ENCODE measurements at regions not wholly inside any gene's neighbourhood (a gene's known extent, or its start where the extent isn't known, plus 50 kb on each side); places are given as distances from the start of the nearest gene placed in this dataset.

DNA sequence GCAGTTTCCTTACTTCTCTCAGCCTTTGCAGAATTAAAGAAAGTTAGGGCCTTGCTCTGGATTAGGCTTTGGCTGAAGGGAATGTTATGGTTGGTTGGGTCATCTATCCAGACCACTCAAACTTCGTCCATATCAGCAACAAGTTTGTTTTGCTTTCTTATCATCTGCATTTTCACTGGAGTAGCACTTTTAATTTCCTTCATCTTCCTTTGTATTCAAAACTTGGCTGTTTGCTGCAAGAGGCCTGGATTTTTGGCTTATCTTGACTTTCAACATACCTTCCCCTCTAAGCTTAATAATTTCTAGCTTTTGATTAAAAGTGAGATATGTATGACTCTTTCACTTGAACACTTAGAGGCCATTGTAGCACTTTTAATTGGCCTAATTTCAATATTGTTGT lies 126.7 kb upstream of the CENPE start:
- H3K27me3 ChIP-seq (ENCODE audit: control insufficient read depth in 4 of 4, insufficient read depth in 4 of 4, low read length in 3 of 4) = no peaks in the 10 kb centered on the region
- H3K9me3 ChIP-seq (ENCODE audit: control insufficient read depth in 4 of 4, low read length in 3 of 4) = no peaks in the 10 kb centered on the region
- 33% methylated on average over 1 of the region's 1 CpG for WGBS
- H3K4me3 ChIP-seq (ENCODE audit: low read depth in 1 of 3, low read length in 3 of 3) = no peak overlapping the region
- no peak for DNase-seq (ENCODE audit: low spot score)
- no peaks in the 10 kb centered on the region for H3K36me3 ChIP-seq (ENCODE audit: control insufficient read depth in 4 of 4, insufficient read depth in 3 of 4, low read depth in 1 of 4, low read length in 3 of 4)
- no peak overlapping the region for H3K9ac ChIP-seq (ENCODE audit: low read depth in 1 of 2, low read length in 2 of 2)
- no peak overlapping the region for H3K27ac ChIP-seq (ENCODE audit: low read depth in 1 of 2, low read length in 2 of 2)
- TF ChIP-seq JUND (IDR thresholded peaks at IDR 0.05) (no peak), GABPA (IDR thresholded peaks at IDR 0.05 in 1 of 2, conservative IDR thresholded peaks at IDR 0.05 in 1 of 2) (no peak), HNF4G (IDR thresholded peaks at IDR 0.05) (no peak), FOXA1 (IDR thresholded peaks at IDR 0.05) (no peak), EGR1 (IDR thresholded peaks at IDR 0.05; ENCODE audit: low read depth in 2 of 2) (no peak), TAF1 (conservative IDR thresholded peaks at IDR 0.05) (no peak), FOXA2 (IDR thresholded peaks at IDR 0.05) (no peak), SP1 (IDR thresholded peaks at IDR 0.05) (no peak)
- TF ChIP-seq, protein P1, sequence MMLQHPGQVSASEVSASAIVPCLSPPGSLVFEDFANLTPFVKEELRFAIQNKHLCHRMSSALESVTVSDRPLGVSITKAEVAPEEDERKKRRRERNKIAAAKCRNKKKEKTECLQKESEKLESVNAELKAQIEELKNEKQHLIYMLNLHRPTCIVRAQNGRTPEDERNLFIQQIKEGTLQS (IDR thresholded peaks at IDR 0.05) = no peak
- H3K4me1 ChIP-seq (ENCODE audit: control insufficient read depth in 4 of 4, insufficient read depth in 4 of 4, low read length in 3 of 4) = no peaks in the 10 kb centered on the region

DNA sequence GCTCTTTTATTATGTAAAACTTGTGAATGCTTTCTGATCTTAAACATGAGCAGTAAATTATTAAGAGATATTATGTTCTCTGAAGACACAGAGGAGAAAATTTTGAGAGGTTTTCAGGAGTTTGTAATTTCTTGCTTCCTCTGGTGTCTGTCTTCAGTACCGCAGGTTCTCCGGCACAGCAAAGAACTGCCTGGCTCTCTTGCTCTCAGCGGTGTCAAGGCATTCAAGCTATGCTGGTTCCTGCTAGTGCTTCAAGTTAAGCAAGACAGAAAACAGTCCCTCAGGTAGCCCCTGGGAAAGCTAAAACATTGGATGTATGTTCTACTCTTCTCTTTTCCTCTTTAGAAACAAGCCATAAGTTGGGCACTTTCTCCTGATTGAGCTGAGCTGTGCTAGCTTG lies 120.2 kb upstream of the CENPE start:
- Histone ChIP-seq H3K9me3 (ENCODE audit: control insufficient read depth in 4 of 4, low read length in 3 of 4) (peaks cover 0 to 10% (median 6%) of the 10 kb centered on the region in 4 donors), H3K27me3 (ENCODE audit: control insufficient read depth in 4 of 4, insufficient read depth in 4 of 4, low read length in 3 of 4) (no peaks in the 10 kb centered on the region), H3K36me3 (ENCODE audit: control insufficient read depth in 4 of 4, insufficient read depth in 3 of 4, low read depth in 1 of 4, low read length in 3 of 4) (no peaks in the 10 kb centered on the region), H3K27ac (ENCODE audit: low read depth in 1 of 2, low read length in 2 of 2) (no peak overlapping the region), H3K9ac (ENCODE audit: low read depth in 1 of 2, low read length in 2 of 2) (no peak overlapping the region), H3K4me1 (ENCODE audit: control insufficient read depth in 4 of 4, insufficient read depth in 4 of 4, low read length in 3 of 4) (no peaks in the 10 kb centered on the region), H3K4me3 (ENCODE audit: low read depth in 1 of 3, low read length in 3 of 3) (no peak overlapping the region)
- TF ChIP-seq TAF1 (conservative IDR thresholded peaks at IDR 0.05) (no peak), HNF4A (conservative IDR thresholded peaks at IDR 0.05) (no peak), YY1 (IDR thresholded peaks at IDR 0.05) (no peak), HNF4G (IDR thresholded peaks at IDR 0.05) (no peak), RAD21 (IDR thresholded peaks at IDR 0.05) (no peak), JUND (IDR thresholded peaks at IDR 0.05) (no peak), EGR1 (IDR thresholded peaks at IDR 0.05; ENCODE audit: low read depth in 2 of 2) (no peak), FOXA1 (IDR thresholded peaks at IDR 0.05) (no peak), RXRA (IDR thresholded peaks at IDR 0.05) (no peak), GABPA (IDR thresholded peaks at IDR 0.05 in 1 of 2, conservative IDR thresholded peaks at IDR 0.05 in 1 of 2) (no peak), FOXA2 (IDR thresholded peaks at IDR 0.05) (no peak), SP1 (IDR thresholded peaks at IDR 0.05) (no peak), NR2F2 (IDR thresholded peaks at IDR 0.05) (no peak)
- TF ChIP-seq, protein P1 (IDR thresholded peaks at IDR 0.05) = no peak
- TF ChIP-seq, protein P2, sequence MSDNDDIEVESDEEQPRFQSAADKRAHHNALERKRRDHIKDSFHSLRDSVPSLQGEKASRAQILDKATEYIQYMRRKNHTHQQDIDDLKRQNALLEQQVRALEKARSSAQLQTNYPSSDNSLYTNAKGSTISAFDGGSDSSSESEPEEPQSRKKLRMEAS (IDR thresholded peaks at IDR 0.05) = no peak
- 82% methylated on average over 3 of the region's 3 CpGs for WGBS
- no peak for DNase-seq (ENCODE audit: low spot score)

DNA sequence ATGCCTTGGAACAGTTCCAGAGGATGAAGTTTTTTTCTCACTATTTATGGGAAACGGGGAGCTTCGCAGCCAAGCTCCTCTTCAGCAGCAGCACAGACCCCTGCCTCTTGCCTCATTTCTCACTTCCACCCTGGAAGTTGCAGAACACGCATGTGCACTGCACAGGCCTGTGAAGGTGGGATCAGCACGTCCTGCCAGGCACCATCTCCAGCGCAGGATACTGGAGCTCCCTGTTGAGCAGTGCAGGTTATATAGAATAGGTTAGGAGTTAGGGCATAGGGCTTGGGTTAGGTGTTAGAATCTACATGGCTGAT lies 110.1 kb upstream of the CENPE start:
- TF ChIP-seq TAF1 (conservative IDR thresholded peaks at IDR 0.05) (no peak), FOXA1 (IDR thresholded peaks at IDR 0.05) (no peak), NR2F2 (IDR thresholded peaks at IDR 0.05) (no peak), RXRA (IDR thresholded peaks at IDR 0.05) (no peak), YY1 (IDR thresholded peaks at IDR 0.05) (no peak), RAD21 (IDR thresholded peaks at IDR 0.05) (no peak)
- TF ChIP-seq, protein P3, sequence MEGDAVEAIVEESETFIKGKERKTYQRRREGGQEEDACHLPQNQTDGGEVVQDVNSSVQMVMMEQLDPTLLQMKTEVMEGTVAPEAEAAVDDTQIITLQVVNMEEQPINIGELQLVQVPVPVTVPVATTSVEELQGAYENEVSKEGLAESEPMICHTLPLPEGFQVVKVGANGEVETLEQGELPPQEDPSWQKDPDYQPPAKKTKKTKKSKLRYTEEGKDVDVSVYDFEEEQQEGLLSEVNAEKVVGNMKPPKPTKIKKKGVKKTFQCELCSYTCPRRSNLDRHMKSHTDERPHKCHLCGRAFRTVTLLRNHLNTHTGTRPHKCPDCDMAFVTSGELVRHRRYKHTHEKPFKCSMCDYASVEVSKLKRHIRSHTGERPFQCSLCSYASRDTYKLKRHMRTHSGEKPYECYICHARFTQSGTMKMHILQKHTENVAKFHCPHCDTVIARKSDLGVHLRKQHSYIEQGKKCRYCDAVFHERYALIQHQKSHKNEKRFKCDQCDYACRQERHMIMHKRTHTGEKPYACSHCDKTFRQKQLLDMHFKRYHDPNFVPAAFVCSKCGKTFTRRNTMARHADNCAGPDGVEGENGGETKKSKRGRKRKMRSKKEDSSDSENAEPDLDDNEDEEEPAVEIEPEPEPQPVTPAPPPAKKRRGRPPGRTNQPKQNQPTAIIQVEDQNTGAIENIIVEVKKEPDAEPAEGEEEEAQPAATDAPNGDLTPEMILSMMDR (IDR thresholded peaks at IDR 0.05; ENCODE audit: low read depth, low read length, missing input control) = no peak
- TF ChIP-seq, protein P4, sequence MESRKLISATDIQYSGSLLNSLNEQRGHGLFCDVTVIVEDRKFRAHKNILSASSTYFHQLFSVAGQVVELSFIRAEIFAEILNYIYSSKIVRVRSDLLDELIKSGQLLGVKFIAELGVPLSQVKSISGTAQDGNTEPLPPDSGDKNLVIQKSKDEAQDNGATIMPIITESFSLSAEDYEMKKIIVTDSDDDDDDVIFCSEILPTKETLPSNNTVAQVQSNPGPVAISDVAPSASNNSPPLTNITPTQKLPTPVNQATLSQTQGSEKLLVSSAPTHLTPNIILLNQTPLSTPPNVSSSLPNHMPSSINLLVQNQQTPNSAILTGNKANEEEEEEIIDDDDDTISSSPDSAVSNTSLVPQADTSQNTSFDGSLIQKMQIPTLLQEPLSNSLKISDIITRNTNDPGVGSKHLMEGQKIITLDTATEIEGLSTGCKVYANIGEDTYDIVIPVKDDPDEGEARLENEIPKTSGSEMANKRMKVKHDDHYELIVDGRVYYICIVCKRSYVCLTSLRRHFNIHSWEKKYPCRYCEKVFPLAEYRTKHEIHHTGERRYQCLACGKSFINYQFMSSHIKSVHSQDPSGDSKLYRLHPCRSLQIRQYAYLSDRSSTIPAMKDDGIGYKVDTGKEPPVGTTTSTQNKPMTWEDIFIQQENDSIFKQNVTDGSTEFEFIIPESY (IDR thresholded peaks at IDR 0.05) = no peak
- TF ChIP-seq, protein P5, sequence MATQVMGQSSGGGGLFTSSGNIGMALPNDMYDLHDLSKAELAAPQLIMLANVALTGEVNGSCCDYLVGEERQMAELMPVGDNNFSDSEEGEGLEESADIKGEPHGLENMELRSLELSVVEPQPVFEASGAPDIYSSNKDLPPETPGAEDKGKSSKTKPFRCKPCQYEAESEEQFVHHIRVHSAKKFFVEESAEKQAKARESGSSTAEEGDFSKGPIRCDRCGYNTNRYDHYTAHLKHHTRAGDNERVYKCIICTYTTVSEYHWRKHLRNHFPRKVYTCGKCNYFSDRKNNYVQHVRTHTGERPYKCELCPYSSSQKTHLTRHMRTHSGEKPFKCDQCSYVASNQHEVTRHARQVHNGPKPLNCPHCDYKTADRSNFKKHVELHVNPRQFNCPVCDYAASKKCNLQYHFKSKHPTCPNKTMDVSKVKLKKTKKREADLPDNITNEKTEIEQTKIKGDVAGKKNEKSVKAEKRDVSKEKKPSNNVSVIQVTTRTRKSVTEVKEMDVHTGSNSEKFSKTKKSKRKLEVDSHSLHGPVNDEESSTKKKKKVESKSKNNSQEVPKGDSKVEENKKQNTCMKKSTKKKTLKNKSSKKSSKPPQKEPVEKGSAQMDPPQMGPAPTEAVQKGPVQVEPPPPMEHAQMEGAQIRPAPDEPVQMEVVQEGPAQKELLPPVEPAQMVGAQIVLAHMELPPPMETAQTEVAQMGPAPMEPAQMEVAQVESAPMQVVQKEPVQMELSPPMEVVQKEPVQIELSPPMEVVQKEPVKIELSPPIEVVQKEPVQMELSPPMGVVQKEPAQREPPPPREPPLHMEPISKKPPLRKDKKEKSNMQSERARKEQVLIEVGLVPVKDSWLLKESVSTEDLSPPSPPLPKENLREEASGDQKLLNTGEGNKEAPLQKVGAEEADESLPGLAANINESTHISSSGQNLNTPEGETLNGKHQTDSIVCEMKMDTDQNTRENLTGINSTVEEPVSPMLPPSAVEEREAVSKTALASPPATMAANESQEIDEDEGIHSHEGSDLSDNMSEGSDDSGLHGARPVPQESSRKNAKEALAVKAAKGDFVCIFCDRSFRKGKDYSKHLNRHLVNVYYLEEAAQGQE (IDR thresholded peaks at IDR 0.05) = no peak
- no peak for DNase-seq (ENCODE audit: low spot score)
- 86% methylated on average over 5 of the region's 5 CpGs for WGBS
- Histone ChIP-seq H3K36me3 (ENCODE audit: control insufficient read depth in 4 of 4, insufficient read depth in 3 of 4, low read depth in 1 of 4, low read length in 3 of 4) (no peaks in the 10 kb centered on the region), H3K27ac (ENCODE audit: low read depth in 1 of 2, low read length in 2 of 2) (no peak overlapping the region), H3K27me3 (ENCODE audit: control insufficient read depth in 4 of 4, insufficient read depth in 4 of 4, low read length in 3 of 4) (no peaks in the 10 kb centered on the region), H3K9ac (ENCODE audit: low read depth in 1 of 2, low read length in 2 of 2) (no peak overlapping the region), H3K4me1 (ENCODE audit: control insufficient read depth in 4 of 4, insufficient read depth in 4 of 4, low read length in 3 of 4) (no peaks in the 10 kb centered on the region), H3K9me3 (ENCODE audit: control insufficient read depth in 4 of 4, low read length in 3 of 4) (no peaks in the 10 kb centered on the region), H3K4me3 (ENCODE audit: low read depth in 1 of 3, low read length in 3 of 3) (no peak overlapping the region)

Measured in liver (tissue), 8 donors.